ENCODE measurements at regions not wholly inside any gene's neighbourhood (a gene's known extent, or its start where the extent isn't known, plus 50 kb on each side); places are given as distances from the start of the nearest gene placed in this dataset.
"Not testable (repeated sequence)": the region's sequence is repeated elsewhere in the genome, so short reads cannot be mapped to it uniquely, and the experiment has no call there.

DNA sequence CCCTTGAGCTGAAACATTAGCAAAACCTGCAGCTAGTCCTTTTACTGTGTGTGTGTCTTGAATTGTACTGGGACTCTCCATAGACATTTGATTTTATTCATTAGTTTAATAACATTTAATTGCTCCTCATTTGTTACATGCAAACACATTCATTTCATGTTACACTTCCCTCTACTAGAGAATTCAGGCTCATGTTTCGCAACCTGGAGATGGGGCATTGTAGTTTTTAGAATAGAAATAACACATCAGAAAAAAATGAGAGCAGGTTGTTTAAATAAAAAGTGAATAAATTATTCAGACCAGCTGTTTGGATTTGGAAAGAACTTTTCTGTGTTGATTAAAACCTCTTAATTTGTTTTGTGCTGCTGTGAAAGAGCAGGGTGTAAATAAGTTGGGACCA is 243.9 kb downstream of the ETV1 start:
- DNase-seq: no peak

DNA sequence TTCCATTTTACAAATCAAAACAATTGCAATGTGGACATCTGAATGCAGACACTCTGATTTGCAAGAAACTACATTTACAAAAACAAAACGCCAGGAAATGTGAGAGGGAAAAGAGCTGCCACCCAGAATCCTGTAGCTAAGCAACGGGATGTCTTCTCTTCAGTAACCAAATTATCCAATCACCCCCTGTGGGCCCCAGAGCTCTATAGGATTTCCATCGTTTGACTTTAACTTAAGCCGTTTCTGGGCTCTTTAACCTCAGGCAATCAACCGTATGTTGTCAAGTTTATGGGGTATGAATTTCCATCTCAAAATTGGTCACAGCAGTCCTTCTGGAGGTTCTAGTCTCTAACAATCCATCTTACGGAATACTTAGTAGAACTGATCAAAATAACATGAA is 240.5 kb downstream of the ETV1 start:
- DNase-seq: no peak

DNA sequence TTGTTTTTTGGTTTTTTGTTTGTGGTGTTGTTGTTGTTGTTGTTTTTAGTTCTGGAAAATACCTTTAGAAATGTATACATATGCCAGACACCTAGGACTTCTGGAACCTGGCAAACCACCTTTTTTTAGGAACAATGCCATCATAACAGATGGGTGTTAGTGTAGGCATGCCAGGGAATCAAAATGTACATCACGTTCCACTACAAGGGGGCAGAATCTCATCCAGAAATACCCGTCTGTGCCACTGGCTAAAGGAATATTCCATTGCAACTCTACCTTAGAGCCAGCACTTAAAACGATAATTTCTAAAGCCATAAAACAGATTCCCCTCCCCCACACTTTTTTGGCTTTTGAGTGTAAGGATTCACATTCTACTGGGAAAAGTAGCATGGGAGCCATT is 239.8 kb downstream of the ETV1 start:
- DNase-seq: no peak

DNA sequence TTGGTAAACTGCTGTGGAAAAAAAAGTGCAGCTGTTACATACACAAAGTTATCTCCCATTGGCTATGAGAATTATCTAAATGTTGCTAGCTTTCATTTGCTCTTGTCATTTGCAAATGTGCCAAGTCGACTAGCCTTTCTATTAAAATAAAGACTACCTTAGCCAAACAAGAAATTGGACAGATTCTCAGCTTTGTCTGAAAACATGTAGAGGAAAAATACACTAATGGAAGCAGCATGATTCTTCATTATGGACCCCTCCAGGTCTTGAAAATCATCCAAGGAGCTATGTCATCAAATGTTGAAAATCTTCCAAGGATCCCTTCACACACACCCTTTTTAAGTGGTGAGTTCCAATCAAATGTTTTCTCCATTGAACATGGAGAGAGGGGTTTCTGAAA is 237.7 kb downstream of the ETV1 start:
- DNase-seq: no peak

DNA sequence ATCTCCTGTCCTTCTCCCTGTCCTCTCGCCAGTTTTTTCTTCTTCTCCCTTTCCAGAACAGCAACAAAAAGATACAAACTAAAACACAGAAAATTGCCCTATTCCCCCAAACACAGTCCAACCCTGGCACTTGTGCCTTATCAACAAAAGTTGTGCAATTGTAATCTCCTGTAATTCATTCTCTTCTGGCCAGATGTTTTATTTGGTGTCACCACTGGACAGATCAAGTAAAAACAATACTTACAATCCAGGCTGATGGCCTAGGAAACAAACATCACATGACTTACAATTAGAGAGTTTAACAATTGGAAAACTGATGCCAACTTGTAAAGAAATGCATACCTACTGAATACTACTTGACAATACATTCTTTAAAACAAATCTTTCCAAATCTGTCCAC is 231.6 kb downstream of the ETV1 start:
- no peak for DNase-seq

DNA sequence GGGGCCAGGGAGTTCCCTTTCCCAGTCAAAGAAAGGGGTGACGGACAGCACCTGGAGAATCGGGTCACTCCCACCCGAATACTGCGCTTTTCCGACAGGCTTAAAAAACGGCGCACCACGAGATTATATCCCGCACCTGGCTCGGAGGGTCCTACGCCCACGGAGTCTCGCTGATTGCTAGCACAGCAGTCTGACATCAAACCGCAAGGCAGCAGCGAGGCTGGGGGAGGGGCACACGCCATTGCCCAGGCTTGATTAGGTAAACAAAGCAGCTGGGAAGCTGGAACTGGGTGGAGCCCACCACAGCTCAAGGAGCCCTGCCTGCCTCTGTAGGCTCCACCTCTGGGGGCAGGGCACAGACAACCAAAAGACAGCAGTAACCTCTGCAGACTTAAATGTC is 223.6 kb downstream of the ETV1 start:
- DNase-seq: not testable (repeated sequence)

DNA sequence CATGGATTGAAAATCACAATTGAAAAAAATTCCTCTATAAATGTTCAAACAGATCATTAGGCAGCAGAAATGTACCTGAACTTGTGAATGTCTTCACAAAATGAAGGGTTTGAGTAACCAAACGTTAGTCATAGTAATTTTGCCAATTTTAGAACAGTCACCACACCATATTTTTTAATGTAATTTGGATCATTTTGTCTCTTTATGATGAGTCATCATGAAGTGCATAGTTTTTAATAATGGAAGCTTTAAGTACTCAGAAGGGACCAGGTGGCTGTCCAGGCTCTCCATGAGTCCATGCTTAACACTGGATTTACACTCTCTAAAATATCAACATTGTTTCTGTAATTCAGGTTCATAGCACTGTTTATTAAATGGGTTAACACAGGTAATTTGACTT is 219.2 kb downstream of the ETV1 start:
- no peak for DNase-seq

DNA sequence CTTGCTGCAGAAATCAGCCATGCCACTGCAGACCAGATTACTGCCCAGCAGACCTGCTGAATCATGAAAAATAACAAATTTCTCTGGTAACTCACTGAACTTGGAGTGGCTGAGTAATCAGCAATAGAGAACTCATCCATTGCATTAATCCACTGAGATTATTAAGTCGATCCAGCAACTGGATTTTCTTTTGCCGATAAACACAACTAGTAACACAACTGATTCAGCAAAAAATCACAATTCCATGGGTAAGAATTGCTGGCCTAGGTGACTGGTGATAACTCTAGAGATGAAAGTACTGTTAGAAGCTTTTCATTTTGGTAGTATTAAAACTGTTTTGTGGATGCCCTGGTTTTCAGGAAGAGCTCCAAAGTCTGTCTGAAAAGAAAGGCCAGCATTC is 214.5 kb downstream of the ETV1 start:
- DNase-seq: no peak

DNA sequence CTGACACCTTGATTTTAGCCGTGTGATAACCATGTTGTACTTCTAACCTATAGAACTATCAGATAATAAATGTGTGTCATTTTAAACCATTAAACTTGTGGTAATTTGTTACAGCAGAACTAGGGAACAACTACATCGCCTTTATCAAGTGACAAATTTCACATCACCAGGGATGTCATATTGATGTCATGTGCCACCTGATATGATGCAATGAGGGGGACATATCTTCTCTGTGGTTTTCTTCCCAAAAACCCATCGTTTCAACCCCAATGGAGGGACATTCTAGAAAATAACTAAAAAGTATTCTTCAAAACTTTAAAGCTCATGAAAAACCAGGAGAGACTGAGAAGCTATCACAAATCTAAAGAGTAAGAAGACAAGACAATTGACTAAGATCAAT is 212.2 kb downstream of the ETV1 start:
- DNase-seq: no peak

DNA sequence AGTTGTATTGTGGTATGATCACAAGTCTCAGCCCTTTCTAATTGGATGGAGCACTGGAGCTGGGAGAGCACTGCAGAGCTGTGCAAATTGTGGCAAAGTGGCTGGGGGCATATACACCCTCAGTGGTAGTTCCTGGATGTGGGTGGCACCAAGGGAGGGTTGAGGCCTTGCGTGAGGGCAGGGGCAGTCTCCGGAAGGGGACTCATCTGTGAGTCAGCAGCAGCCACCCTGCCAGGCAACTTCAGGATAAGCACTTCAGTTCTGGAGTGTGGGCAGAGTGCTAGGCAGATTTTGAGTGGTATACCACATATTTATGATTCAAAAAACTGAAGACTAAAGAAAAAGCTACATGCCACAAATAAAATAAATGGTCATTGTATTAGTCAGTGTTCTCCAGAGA is 210.5 kb downstream of the ETV1 start:
- DNase-seq: no peak

DNA sequence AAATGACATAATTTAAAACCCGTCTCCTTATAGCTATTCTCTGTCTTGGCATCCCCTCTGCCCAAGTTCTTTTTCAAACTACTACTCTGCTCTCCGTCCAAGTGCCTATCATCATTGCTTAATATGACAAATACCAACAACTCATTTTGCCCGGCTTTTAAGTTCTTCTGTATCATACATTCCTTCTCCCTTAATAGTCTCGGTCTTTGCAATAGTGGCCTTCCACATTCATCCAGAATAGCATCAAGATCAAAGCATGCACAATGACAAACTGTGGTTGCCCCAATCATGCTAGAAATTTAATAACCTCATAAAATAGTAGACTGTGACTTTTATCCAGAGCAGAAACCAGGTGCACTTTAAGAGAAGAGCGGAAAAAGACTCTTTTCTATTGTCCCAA is 198.9 kb downstream of the ETV1 start:
- no peak for DNase-seq

DNA sequence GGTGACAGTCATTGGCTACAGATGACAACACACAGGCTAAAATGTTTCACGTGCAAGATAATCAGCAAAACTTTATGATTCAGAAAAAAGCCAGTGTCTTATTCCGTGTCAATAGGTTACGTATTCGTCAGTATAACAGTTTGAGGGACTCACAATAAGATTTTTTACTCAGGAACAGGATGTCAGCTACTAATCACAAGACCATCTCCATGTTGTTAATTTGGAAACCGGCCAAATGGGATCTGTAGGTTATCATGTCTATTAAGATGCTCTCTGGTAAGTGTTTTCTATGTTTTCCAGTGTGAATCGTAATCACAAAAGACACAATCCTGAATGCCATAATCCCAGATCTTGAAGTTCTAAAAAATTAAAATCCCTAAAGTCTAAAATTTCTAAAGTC is 197.3 kb downstream of the ETV1 start:
- no peak for DNase-seq

DNA sequence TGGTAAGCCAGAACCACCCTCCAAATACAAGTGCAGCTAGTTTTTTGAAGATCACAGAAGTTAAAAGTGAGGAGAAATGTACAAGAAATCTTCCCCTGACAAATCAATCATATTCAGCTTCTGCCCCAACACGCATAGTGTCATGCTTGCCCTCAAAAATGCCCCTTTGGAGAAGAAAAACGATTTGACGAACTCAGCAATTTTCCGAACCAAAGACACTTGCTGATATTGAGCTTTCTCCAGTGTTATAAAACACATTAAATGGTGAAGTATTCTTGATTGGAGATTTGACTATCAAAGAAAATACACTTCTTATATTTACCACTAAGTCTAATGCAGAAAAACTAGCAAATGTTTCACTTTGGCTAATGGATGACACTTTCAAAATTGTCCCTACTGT is 195.5 kb downstream of the ETV1 start:
- DNase-seq: no peak

DNA sequence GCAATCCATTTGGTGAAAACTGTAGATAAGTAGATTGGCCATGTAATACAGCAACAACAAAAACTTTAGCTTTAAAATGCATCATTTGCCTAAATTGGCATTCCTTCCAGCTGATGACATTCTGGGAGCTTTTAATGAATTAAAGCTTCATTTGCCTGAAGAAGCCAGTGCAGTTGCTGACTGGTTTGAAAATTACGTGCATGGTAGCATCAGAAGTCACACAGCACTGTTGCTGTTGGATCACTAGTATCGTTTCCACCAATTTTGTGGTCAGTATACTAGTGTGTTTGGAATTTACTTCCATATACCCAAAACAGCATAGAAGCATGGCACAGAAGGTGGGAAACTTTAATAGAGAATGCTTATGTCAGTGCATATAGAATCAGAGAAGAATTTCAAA is 194.9 kb downstream of the ETV1 start:
- no peak for DNase-seq

DNA sequence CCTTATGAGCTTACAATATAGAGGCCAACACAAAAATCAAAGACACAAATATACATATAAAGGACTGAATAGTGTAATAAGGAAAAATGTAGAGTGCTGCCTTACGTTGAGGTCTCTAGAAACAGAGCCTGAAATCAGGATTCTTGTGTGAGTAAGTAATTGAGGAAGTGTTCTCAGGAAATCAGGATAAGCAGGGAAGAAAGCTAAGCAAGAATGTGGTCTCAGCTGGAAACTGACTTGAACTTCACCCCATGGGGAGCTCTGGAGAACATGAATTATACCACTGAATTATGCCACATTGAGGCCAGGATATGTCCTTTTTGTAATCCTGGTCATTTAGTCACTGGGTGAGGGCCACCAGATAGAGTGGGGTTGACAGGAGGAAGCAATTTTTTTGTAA is 191.9 kb downstream of the ETV1 start:
- DNase-seq: no peak

DNA sequence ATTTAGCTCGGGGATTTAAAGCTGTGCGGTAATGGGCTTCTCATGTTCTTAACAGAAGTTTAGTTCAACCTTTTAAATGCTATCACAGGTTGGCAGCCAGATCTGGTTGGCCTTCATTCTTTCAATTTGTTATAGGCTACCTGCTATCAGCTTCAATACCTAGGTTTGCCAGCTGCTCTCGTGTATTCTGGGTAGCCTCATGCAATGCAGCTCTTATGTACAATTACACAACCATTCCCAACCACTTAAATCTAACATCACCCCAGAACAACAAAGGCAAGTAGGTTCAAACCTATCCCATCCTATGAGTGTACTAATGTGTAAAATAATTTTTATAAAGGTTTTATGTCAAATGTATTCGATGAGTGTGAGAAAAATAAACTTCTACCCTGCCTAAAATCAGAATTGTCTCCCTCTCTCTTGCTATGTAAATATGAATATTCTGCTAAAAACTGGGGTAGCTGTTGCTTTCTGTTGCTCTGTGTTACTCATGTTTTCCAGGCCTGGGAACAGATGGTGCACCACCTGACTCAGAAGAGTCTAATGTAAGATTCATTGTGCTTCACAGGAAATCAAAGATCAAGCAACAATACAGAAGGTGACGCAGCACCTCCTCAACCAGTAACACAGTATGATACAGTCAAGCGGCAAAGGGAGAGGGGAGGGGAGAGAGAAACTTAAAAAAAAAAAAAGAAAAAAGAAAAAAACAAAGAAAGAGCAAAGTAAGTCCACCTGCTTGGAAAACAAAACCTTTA is 188.6 kb downstream of the ETV1 start:
- no peak for DNase-seq

DNA sequence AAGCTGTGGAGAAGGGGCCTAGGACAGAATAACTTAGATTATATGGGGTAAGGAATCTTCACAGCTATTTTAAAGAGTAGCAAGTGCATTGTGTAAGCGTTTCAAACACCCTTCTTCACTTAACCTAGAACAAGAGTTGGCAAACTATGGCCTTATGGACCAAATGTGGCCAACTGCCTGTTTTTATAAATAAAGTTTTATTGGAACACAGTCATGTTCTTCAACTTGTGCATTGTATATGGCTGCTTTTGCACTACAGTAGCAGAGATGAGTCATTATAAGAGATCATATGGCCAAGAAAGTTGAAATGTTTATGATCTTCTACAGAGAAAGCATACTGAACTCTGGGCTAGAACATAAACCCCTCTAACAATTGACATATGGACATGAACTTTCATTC is 187.8 kb downstream of the ETV1 start:
- DNase-seq: no peak

DNA sequence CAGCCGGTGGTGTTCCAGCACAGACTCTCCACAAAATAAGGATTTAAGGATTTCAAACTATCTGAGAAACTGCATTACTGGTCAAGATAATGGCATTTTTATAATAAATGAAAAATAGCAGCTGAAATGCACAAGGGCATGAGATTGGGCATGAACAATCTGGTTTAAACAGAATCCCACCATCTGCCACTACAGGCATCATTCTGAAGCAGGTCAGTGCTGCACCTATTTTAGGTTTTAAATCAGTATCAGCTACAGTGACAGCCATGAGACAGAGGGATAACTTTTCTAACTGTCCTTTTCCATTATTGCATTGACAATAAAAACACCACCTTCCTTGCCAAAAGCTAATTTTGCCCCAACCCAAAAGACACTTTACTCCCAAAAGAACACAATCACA is 186.8 kb downstream of the ETV1 start:
- no peak for DNase-seq

DNA sequence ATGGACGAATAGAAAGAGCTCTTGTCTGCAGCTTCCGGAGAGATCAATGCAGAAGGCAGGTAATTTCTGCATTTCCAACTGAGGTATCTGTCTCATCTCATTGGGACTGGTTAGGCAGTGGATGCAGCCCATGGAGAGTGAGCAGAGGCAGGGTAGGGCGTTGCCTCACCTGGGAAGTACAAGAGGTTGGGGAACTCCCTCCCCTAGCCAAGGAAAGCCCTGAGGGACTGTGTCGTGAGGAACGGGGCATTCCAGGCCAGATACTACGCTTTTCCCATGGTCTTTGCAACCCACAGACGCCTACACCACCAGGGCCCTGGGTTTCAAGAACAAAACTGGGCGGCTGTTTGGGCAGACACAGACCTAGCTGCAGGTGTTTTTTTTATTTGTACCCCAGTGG is 186.3 kb downstream of the ETV1 start:
- DNase-seq: no peak

DNA sequence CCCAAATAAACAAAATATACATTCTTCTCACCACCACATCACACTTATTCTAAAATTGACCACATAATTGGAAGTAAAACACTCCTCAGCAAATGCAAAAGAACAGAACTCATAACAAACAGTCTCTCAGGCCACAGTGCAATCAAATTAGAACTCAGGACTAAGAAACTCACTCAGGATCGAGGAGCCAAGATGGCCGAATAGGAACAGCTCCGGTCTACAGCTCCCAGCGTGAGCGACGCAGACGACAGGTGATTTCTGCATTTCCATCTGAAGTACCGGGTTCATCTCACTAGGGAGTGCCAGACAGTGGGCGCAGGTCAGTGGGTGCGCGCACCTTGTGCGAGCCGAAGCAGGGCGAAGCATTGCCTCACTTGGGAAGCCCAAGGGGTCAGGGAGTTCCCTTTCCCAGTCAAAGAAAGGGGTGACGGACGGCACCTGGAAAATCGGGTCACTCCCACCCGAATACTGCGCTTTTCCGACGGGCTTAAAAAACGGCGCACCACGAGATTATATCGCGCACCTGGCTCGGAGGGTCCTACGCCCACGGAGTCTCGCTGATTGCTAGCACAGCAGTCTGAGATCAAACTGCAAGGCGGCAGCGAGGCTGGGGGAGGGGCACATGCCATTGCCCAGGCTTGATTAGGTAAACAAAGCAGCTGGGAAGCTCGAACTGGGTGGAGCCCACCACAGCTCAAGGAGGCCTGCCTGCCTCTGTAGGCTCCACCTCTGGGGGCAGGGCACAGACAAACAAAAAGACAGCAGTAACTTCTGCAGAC is 183.2 kb downstream of the ETV1 start:
- DNase-seq: not testable (repeated sequence)

DNA sequence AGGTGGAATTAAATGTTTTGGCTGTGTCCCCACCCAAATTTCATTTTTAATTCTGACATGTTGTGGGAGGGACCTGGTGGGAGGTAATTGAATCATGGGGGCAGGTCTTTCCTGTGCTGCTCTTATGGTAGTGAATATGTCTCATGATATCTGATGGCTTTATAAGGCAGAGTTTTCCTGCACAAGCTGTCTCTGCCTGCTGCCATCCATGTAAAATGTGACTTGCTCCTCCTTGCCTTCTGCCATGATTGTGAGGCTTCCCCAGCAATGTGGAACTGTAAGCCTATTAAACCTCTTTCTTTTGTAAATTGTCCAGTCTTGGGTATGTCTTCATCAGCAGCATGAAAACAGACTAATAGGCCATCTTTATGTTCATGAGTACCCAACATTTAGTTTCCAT is 172.2 kb downstream of the ETV1 start:
- DNase-seq: not testable (repeated sequence)

DNA sequence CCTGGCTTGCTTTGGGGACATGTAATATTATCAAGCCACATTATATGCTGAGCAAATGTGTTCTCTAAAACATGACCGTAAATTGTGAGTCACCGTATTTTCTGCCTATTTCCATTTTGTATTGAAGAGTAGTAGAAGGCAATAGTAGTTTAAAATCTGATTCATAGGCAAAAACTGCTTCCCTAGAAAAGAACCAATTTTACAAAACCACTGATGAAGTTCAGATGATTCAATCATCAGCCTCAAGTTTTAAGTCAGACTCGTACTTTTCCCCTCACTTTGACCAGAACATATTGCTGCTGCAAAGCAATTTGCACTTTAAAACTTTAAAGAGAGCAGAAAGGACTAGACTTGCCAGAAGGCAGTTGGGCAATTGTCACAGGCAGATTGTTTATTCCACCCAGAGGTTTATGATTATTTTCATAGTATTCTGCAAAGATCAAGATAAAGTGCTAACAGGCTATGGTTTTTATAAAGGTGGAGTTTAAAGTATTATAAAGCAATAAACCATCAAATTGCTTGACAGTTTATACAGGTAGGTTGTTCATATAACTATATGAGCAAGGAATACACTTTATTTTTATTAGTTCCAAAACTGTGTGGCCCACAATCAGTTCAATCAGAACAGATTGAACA is 168.2 kb downstream of the ETV1 start:
- no peak for DNase-seq

DNA sequence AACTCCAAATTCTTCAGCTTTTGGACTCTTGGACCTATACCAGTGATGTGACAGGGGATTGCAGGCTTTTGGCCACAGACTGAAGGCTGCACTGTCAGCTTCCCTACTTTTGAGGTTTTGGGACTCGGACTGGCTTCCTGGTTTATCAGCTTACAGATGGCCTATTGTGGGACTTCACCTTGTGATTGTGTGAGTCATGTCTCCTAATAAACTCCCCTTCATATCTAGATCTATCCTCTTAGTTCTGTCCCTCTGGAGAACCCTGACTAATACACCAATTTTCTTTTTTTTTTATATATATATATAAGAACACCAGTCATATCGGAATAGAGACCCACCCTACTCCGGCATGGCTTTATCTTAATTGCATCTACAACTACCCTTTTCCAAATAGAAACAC is 166.8 kb downstream of the ETV1 start:
- no peak for DNase-seq

DNA sequence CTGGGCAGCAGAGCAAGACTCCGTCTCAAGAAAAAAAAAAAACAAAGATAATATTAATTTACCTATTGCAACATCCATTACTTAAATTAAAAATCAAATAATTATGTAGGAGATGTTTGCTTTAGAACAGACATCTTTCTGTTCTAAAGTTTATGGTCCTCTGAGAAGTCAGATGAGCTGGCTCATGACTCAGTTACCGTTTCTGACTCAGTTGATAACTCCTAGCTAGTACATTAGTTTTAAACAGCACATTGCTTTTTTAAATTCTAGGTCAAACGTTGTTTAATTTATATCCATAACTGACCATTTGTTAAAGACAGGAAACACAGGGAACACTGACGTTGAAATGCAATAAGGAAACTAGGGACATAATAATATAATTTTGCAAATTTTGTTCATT is 162.7 kb downstream of the ETV1 start:
- no peak for DNase-seq

All from right forelimb (tissue), 1 donor.